ENCODE measurements at regions not wholly inside any gene's neighbourhood (a gene's known extent, or its start where the extent isn't known, plus 50 kb on each side); places are given as distances from the start of the nearest gene placed in this dataset.
"Not testable (repeated sequence)": the region's sequence is repeated elsewhere in the genome, so short reads cannot be mapped to it uniquely, and the experiment has no call there.

DNA sequence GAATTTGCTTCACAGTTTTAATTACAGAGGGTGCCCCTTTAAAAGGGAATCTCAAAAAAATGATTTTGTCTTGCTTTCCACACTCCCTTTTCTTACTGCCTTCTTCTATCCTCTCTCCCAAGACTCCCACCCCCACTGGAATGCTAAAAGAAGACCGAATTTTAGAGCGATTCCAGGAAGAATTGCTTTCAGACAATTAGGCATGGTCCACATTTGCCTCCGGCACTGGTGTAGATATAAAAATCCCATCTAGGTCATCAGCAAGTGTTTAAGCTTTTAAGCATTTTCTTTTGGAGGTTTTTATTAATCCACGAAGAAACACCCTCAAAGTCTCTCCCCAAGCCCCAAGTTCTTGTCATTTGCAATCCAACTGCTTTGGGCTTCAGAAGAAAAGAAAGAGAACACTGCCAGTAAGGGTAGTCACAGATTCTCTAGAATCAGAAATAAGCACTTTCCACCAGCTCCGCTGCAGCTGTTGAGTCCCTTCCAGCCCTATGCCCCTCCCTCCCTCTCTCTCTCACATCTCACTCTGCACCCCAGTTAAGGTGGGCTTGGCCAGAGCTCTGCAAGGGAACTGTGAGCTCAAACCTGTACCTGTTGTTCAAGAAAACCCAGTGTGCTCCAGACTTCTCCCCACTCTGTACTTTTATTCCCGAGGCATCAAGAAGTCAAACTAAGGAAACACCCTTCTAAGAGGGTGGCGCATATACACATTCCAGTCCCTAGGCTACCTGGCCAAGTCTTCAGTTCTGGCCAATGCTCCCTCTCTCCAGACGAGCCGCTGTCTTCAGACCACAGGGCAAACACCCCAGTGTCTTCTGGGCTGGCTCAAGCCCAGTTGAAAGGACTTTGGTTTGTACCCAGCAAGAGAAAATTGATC, 170.2 kb downstream of the RGS9 start:
- no peak for DNase-seq

DNA sequence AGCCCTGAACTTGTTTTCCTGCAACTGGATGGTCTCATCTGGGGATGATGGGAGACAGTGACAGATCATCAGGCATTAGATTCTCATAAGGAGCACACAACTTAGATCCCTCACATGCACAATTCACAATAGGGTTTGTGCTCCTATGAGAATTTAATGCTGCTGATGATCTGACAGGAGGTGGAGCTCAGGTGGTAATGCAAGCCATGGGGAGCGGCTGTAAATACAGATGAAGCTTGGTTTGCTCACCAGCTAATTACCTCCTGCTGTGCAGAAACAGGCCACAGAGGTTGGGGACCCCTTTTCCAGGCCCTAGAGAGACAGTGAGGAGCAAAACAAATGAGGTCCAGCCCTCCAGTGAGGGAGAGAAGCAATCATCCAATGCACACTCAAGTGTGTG, 168.6 kb downstream of the RGS9 start:
- DNase-seq: no peak

DNA sequence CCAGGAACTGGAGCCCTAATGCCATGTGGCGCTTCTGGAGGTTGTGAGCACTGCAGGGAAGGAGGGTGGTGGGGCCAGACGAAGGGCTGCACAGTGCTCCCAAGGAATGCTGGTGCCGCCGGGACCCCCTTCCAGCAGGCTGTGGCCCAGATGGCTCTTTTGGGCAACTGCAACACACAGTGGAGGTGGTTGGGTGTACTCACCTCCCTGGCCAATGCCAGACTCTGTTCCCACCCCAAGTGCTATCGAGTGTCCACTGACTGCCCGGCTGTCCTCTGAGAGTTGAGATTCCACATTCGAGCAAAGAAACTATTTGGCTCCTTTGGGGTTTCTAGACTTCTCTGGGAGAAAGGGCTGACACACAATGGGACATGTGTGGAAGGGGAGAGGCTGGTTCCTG, 167.9 kb downstream of the RGS9 start:
- no peak for DNase-seq

DNA sequence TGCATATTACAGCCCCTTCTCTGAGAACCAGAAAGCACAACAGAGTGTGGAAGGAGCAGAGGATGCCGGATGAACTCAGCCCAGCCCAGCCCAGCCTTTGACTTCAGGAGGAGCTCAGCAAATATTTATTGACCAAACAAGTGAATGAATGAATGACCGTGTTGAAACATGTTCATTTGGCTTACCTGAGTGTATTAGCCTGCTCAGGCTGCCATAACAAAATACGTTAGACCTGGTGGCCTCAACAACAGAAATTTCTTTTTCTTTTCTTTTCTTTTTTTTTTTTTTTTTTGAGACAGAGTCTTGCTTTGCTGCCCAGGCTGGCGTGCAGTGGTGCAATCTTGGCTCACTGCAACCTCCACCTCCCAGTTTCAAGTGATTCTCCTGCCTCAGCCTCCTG, 164.7 kb downstream of the RGS9 start:
- not testable (repeated sequence) for DNase-seq

DNA sequence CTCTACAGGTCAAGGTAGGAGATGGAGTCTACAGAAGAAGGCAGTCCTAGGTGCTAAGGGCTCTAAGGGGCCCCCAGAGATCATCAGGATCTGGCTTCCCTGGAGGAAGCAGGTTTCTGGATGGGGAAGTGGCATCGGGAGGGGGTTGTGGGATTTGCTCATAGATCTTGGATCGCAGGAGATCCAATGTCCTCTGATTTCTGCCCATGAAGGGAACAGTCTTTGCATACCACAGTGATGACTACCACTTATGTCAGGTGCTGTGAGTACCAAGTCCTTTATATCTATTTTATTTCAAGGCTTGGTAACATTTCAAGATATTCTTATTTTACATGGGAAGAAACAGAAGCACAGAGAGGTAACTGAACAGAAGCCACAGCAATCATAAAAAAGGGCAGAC, 164.0 kb downstream of the RGS9 start:
- DNase-seq: no peak

DNA sequence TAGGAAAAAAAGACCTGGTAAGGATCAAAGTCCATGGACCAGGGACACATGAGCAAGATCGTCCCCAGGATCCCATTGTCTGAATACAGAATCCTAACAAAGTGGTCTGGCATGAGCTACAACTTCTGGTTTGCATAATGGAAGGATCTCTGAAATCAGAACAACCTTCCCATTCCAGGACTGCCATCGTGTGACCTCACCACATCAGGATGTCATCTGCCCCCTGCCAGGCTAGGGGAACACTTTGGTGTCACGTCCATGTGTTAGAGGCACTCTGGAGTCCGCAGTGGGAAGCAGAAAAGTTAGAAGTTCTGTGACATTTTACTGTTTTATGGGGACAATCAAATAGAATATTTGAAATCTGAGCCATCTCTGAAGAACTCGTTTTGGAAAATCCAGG, 160.7 kb downstream of the RGS9 start:
- no peak for DNase-seq

DNA sequence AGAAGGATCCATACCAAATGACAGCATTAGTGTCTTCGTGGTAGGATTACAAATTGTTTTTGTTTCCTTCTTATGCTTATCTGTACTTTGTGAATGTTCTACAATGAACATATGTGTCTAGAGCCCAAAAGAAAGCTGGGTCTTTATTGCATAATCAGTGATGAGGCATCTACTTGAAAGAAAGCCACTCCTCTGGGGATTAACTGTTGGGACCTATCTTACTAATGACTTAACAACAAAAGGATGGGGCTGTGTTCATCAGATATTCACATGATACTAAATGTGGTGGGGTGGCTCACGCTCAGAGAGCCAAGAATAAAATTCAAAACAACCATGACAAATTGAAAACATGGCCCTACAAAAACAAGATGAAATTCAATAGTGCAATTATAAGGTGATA, 160.2 kb downstream of the RGS9 start:
- no peak for DNase-seq

DNA sequence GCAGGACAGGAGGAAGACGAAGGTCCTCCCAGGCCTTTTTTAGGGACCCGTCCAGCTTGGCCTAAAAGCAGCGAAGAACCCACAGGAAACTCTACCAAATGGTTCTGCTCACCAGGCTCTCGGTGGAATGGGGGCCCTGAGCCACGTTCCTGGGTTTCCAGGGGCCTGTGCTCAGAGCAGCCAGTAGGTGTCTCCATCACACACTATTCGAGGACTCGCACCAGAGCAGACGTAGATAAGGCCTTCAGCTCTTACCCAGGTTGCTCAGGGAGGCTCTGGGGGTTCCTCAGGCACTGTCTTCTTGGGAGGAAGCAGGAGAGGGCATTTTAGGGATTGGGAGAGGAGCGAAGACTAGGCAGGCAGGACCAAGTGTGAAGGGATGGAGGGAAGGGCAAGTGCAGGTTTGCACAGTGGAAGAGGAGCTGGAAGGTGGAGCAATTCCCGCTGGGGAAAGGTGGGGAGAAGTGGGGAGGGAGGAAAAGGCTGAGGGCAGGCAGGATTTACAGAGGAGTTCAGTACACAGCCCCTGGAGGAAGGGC, 157.1 kb downstream of the RGS9 start:
- DNase-seq: peak; percentile 69

DNA sequence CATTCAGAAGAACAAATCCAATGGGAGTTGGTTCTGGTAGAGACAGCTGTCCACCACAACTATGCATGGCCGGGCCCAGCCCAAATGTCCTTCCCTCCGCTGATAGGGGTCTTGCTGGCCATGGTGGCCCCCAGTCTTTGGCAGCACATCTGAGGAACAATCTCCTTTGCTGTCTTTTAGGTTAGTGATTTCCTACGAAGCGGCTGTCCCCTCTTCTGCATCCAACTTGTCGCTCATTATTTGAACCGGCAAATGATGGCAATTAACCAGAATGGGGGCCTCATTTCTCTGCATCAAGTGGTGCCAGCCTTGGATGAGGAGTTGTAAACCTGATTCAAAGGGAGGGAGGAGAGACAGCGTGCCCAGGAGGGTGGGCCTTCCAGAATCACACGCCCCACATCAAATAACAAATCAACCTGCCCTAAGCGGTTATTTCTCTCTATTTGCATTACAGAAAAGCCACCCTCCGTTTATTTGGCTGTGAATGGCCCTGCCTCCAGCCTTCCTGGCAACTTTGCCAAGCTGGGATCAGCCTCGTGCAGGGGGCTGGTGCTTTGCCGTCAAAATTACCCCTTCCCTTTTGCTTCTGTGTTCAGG, 156.5 kb downstream of the RGS9 start:
- DNase-seq: no peak

DNA sequence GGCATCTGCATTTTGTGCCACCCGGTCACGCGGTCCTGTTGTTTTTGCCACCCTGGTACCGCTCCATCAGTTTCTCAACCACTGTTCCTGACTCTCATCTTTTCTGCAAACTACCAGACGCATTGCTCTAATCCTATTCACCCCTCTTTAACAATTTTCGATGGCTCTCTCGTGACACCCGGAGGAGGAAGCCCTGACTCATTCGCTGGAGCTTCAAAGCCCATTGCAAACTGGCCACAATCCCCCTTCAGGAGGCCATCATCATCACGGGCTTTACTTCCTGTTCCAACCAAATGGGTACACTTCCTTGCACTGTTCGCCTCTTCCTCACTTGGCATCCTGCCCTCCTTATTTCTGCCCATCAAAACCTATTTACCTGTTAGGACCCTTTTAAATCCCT, 155.3 kb downstream of the RGS9 start:
- no peak for DNase-seq

DNA sequence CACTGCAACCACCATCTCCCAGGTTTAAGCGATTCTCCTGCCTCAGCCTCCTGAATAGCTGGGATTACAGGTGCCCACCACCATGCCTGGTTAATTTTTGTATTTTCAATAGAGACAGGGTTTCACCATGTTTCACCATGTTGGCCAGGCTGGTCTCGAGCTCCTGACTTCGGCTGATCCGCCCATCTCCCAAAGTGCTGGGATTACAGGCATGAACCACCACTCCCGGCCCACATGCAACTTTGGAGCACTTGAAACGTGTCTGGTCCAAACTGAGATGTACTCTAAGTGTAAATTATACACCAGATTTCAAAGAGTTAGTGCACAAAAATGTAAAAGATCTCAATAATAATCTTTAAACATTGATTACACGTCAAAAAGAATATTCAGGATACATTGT, 154.1 kb downstream of the RGS9 start:
- not testable (repeated sequence) for DNase-seq

DNA sequence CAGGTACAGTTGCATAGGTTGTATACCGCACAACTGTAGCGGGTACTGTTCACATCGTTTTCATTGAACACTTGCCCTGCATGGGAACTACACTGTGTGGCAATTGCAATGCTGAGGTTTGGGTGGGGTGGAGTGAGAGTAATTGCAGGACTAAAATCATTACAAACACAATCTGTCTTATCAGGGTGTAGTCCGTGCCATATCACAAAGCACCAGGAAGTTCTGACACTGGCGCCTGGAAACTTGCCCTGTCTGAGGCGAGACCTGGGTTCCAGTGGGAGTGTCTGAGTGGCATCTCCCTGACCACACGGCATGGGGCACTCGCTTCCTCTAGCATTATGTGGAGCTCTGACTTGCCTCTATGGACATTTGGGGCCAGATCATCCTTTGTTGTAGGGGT, 153.4 kb downstream of the RGS9 start:
- no peak for DNase-seq

DNA sequence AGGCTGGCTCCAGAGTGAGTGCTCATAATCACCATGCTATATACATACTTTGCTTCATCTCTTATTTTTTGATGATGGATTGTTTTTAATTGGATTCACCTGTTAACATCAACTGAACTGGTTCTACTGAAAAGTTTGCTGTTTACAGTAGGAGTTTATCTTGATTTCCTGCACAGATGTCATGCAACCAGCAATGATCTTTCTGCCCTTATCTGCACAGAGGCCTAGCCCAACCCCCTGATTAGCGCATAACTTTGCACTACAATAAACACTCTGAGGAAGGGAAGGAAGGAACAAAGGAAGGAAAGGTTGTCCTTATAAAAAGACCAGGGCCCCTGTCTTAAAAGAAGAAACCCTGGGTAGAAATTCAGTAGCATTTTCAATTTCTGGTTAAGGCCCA, 152.9 kb downstream of the RGS9 start:
- DNase-seq: no peak

DNA sequence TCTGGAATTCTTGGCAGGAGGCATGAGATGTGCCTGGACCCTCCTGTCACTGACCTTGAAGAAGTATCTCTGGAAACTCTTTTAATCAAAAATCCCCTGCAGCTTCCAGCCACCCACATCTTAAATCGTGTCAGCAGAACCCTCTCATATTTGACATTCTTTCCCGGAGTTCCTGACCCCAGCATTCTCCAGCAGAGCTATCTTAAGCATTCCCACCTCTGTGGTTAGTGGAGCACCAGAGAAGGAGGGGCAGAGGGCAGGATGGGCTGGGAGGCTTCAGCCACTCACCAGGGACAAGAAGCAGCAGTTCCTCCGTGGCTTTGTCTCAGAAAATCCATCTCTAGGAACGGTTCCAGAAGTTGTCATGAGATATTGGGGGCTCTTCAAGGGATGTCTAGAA, 149.9 kb downstream of the RGS9 start:
- DNase-seq: no peak

DNA sequence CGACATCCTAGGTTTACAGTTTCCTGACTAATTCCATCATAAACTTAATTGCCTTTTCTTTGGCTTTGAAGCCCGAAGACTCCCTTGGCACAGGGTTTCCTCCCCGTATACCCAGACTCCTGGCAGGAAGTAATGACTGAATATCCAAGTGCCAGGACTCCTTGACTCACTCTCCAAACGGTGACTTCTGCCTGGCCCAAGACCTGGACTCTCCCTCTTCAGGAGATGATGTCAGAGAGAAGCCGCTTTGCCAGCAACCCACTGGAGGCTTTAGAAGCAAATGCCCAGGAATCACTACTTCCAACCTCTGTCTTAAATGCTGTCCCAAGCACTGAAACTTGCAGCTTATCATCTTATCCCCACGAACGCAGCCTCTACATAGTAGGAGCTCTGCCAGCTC, 146.5 kb downstream of the RGS9 start:
- no peak for DNase-seq

DNA sequence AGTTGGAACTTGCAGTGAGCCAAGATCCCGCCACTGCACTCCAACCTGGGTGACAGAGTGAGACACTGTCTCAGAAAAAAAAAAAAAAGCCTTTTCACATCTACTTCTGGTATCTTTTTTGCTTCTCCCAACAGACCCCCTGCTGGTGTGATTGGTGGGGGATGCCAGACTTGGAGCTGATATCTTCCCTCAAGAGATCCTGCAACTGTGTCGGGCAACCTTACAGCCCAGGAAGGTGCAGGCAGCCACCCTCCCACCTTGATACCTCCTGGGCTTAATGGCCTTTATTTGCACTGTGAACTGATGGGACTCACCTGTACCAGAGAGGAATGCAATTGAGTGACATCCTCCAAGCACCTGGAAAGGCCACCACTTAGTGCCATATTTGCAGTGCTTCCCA, 142.3 kb downstream of the RGS9 start:
- no peak for DNase-seq

DNA sequence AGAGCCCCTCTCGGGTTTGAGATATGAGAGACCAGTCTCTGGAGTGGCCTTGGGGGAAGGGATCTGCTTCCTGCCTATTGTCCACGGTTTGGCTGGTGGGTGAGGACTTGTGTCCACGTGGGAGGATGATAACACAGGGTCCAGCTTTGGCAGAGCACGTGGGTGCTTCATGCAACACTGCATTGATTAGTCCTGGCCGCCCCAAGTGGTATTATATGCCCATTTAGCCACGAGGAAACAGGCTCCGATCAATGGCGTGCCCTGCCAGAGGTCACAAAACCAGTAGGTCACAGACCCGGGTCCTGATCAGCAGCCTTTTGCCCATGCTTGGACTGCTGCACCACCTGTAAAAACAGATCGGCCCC, 141.6 kb downstream of the RGS9 start:
- DNase-seq: no peak

DNA sequence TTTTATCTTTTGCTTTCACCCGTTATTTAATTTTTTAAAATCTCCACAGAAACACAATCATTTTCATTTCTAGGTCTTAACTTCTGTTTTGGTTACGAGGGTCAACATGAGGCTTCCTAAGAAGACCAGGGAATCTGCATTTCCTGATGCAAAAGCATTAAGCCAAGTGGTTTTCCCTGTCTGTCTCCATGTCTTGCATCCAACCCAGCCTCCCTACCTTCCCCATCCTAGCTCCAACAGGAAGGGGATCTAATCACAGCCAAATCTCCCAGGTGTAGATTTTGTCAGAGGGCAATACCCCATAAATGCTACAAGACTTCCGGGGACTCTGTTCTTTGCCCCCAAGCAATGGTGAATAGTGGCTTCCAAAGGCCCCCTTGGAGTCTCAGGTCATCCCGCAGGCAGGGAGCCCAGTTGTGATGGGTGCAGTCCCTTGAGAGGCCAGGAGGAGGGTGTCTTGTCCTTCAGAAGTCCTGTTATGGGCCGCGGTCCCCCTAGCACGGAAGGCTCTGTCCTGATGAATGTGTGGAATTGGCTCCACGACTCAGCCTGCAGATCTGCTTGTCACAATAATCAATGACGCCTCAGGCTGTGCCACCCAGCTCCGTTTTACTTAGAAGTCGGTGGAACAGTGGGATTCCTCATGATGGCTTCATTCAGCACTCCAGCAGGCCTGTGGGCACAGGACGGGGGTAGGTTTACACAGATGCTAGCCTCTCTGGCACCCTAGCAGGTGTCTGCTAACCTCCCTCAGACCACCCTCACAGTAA, 141.1 kb downstream of the RGS9 start:
- DNase-seq: peak; percentile 48

DNA sequence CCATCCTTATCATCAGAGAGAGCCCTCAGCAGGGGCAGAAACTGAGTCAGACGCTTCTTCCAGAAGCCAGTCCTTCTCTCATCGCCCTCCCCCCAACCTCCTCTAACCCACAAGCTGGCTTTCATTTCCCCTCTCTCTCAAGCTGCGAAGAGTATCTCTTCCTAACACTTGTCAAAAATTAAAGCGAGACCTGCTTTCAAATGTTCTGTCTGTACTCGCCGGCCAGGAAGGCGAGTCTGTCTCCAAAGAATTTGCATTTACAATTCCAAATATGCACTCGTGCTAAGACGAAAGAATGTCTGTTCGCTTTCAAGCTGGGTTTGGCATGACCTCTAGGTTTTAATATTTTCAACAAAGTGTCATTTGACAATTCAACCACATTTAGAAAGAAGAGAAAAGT, 140.4 kb downstream of the RGS9 start:
- DNase-seq: no peak
